Kidney (tissue), 13 donors: ENCODE measurements at regions not wholly inside any gene's neighbourhood (a gene's known extent, or its start where the extent isn't known, plus 50 kb on each side); places are given as distances from the start of the nearest gene placed in this dataset.
"Not testable (repeated sequence)": the region's sequence is repeated elsewhere in the genome, so short reads cannot be mapped to it uniquely, and the experiment has no call there.

Source experiments
- DNase-seq, 5 donors: peaks; one replicate each; pipeline ENCODE4 v3.0.0-alpha.2; 2013 to 2020
- FAIRE-seq: peaks from 2 replicates; lab custom pipeline; 2012; peaks lifted over from hg19 to GRCh38; lab: Jason Lieb, UNC
- H3K27ac ChIP-seq, 2 donors: one replicate each; pipeline ENCODE4 v1.7.0; 2013; ENCODE audit warnings: low read depth in 2 of 2, low read length in 2 of 2, inconsistent platforms in 1 of 2
- H3K27me3 ChIP-seq: one replicate; pipeline ENCODE4 v1.7.1; 2013; ENCODE audit warnings: low read length, inconsistent platforms; ENCODE audit not compliant: control insufficient read depth, insufficient read depth
- H3K36me3 ChIP-seq, 3 donors: one replicate each; pipeline versions ENCODE4 v1.7.0 to v1.7.1; 2013; ENCODE audit warnings: low read length in 3 of 3, control low read depth in 1 of 3, inconsistent platforms in 1 of 3; ENCODE audit not compliant: insufficient read depth in 3 of 3, control insufficient read depth in 2 of 3
- H3K4me1 ChIP-seq, 3 donors: one replicate each; pipeline versions ENCODE4 v1.7.0 to v1.7.1; 2013; ENCODE audit warnings: low read length in 3 of 3, inconsistent platforms in 1 of 3, low read depth in 1 of 3; ENCODE audit not compliant: control insufficient read depth in 2 of 3, insufficient read depth in 2 of 3
- H3K4me3 ChIP-seq, 3 donors: one replicate each; pipeline versions ENCODE4 v1.7.0 to v1.8.1; 2013; ENCODE audit warnings: low read length in 3 of 3, control low read depth in 1 of 3, inconsistent platforms in 1 of 3
- H3K9ac ChIP-seq, 3 donors: one replicate each; pipeline versions ENCODE4 v1.7.0 to v1.7.1; 2013; ENCODE audit warnings: low read length in 3 of 3, control low read depth in 1 of 3, inconsistent platforms in 1 of 3
- H3K9me3 ChIP-seq, 3 donors: one replicate each; pipeline versions ENCODE4 v1.7.0 to v1.7.1; 2013; ENCODE audit warnings: low read length in 3 of 3, control low read depth in 1 of 3, inconsistent platforms in 1 of 3; ENCODE audit not compliant: control insufficient read depth in 2 of 3, insufficient read depth in 1 of 3
- CTCF ChIP-seq: IDR thresholded peaks from 3 replicates; pipeline ENCODE4 v1.5.1; 2012; ENCODE audit warnings: mild to moderate bottlenecking, moderate library complexity, borderline replicate concordance; ENCODE audit not compliant: insufficient read depth; ENCODE audit errors: extremely low read depth
- intact Hi-C: fragments of 100-400 bp; cut with DNase I; formaldehyde crosslinking; loops from one replicate; pipeline ENCODE4 v1.11.1; 2022
- donor health status: control.
- donor health status: control.
- donor health status: control.
- donor health status: control.
- donor health status: control.
- donor health status: DM: yes; HTN: yes; CAD: no.
- donor health status: Normal renal cell carcinoma (clear cell type).

- no peak for FAIRE-seq
- peak in 2 of 5 donors; percentile 59 to 72 for DNase-seq
- no peak overlapping the region for H3K27ac ChIP-seq
- intact Hi-C loops, result no loop called here
- H3K36me3 ChIP-seq, result no peaks in the 10 kb centered on the region
- no peaks in the 10 kb centered on the region for H3K9me3 ChIP-seq
- no peak overlapping the region for H3K4me3 ChIP-seq
- no peaks in the 10 kb centered on the region for H3K27me3 ChIP-seq
- H3K9ac ChIP-seq, result no peak overlapping the region
- no peaks in the 10 kb centered on the region for H3K4me1 ChIP-seq
- no peak for TF ChIP-seq CTCF
Measured at GRCh38 chr13:85557691-85558467, 241.3 kb downstream of the SLITRK6 start.

- Histone ChIP-seq H3K4me3 (no peak overlapping the region), H3K4me1 (no peaks in the 10 kb centered on the region), H3K9me3 (no peaks in the 10 kb centered on the region), H3K27me3 (no peaks in the 10 kb centered on the region), H3K27ac (no peak overlapping the region), H3K9ac (no peak overlapping the region), H3K36me3 (no peaks in the 10 kb centered on the region)
- no peak for TF ChIP-seq CTCF
- intact Hi-C loops, result no loop called here
- DNase-seq, result no peak
- no peak for FAIRE-seq
Measured at GRCh38 chr13:85551012-85551411, 248.2 kb downstream of the SLITRK6 start.

- Histone ChIP-seq H3K4me1 (no peaks in the 10 kb centered on the region), H3K36me3 (no peaks in the 10 kb centered on the region), H3K4me3 (no peak overlapping the region), H3K9me3 (no peaks in the 10 kb centered on the region), H3K27ac (no peak overlapping the region), H3K27me3 (no peaks in the 10 kb centered on the region), H3K9ac (no peak overlapping the region)
- FAIRE-seq, result no peak
- intact Hi-C loops, result no loop called here
- DNase-seq, result no peak
- TF ChIP-seq CTCF, result no peak
Measured at GRCh38 chr13:85549819-85550218, 249.4 kb downstream of the SLITRK6 start.

GRCh38 chr13:85548845-85549244 lies 250.4 kb downstream of the SLITRK6 start:
- H3K4me3 ChIP-seq, H3K36me3 ChIP-seq, H3K9ac ChIP-seq, H3K27me3 ChIP-seq, DNase-seq, FAIRE-seq, intact Hi-C loops, H3K9me3 ChIP-seq, H3K27ac ChIP-seq, H3K4me1 ChIP-seq: not testable (repeated sequence)
